H1 (cell line): ENCODE measurements at regions not wholly inside any gene's neighbourhood (a gene's known extent, or its start where the extent isn't known, plus 50 kb on each side); places are given as distances from the start of the nearest gene placed in this dataset.

Experiments used
- CTCF ChIA-PET: fragments of 300-600 bp; sonication (Branson Sonifier 250); formaldehyde crosslinking; loops from one replicate; lab custom pipeline; 2021; ENCODE audit not compliant: partially characterized antibody; lab: Charles Lee
- POLR2A ChIA-PET: fragments of 300-600 bp; sonication (Branson Sonifier 250); formaldehyde crosslinking; loops from one replicate; lab custom pipeline; 2021; ENCODE audit warnings: inconsistent platforms; ENCODE audit not compliant: partially characterized antibody; lab: Charles Lee
- DNase-seq, 2 experiments: peaks; one replicate each; pipeline versions ENCODE4 v3.0.0 to v3.0.0-alpha.2; 2010 to 2022; ENCODE audit warnings: low spot score in 2 of 2, low read depth in 1 of 2, mixed read lengths in 1 of 2
- FAIRE-seq: peaks from 2 replicates; lab custom pipeline; 2011; peaks lifted over from hg19 to GRCh38; lab: Jason Lieb, UNC
- H2AFZ ChIP-seq: 2 replicates; pipeline ENCODE4 v1.8.1; 2012; ENCODE audit warnings: low read length, inconsistent platforms
- H2AK5ac ChIP-seq: 2 replicates; pipeline ENCODE4 v1.6.1; 2013; ENCODE audit warnings: low read depth, low read length
- H2BK120ac ChIP-seq: replicated peaks from 2 replicates; pipeline ENCODE3; 2013; ENCODE audit warnings: low read depth, low read length, inconsistent platforms
- H2BK12ac ChIP-seq: 2 replicates; pipeline ENCODE4 v1.6.1; 2013; ENCODE audit warnings: low read depth, low read length
- H2BK15ac ChIP-seq: 2 replicates; pipeline ENCODE4 v1.6.1; 2013; ENCODE audit warnings: low read length
- H2BK20ac ChIP-seq: 2 replicates; pipeline ENCODE4 v1.6.1; 2013; ENCODE audit warnings: low read length
- H2BK5ac ChIP-seq: 2 replicates; pipeline ENCODE4 v1.6.1; 2013; ENCODE audit warnings: low read depth, low read length
- H3K14ac ChIP-seq: 2 replicates; pipeline ENCODE4 v1.6.1; 2013; ENCODE audit warnings: inconsistent platforms; ENCODE audit not compliant: insufficient read length
- H3K18ac ChIP-seq: 2 replicates; pipeline ENCODE4 v1.6.1; 2013; ENCODE audit warnings: low read length; ENCODE audit errors: extremely low read depth
- H3K23ac ChIP-seq: 2 replicates; pipeline ENCODE4 v1.6.1; 2013; ENCODE audit warnings: inconsistent platforms; ENCODE audit not compliant: insufficient read length
- H3K23me2 ChIP-seq: 2 replicates; pipeline ENCODE4 v1.6.1; 2013; ENCODE audit warnings: low read depth, low read length
- H3K27ac ChIP-seq: 2 replicates; pipeline ENCODE4 v1.6.1; 2011; ENCODE audit warnings: low read depth, low read length, inconsistent platforms
- H3K27me3 ChIP-seq, 4 experiments: replicated peaks in 1 of 4; 1 replicate in 1 of 4; 2 replicates in 3 of 4; pipeline versions ENCODE4 v1.6.1 to v1.8.1; 2011 to 2013; ENCODE audit warnings: low read length in 3 of 4, mild to moderate bottlenecking in 3 of 4, inconsistent platforms in 2 of 4, mixed read lengths in 2 of 4, moderate library complexity in 1 of 4; ENCODE audit not compliant: control insufficient read depth in 3 of 4, insufficient read depth in 3 of 4; ENCODE audit errors: extremely low read depth in 1 of 4
- H3K36me3 ChIP-seq, 4 experiments: 2 replicates each; pipeline versions ENCODE4 v1.6.1 to v1.8.1; 2011 to 2013; ENCODE audit warnings: mild to moderate bottlenecking in 4 of 4, low read length in 3 of 4, moderate library complexity in 2 of 4, control low read depth in 1 of 4, inconsistent platforms in 1 of 4; ENCODE audit not compliant: insufficient read depth in 4 of 4, control insufficient read depth in 2 of 4
- H3K4ac ChIP-seq: replicated peaks from 2 replicates; pipeline ENCODE3; 2013; ENCODE audit warnings: low read length, low read depth, mixed read lengths, inconsistent platforms; ENCODE audit not compliant: insufficient read length
- H3K4me1 ChIP-seq, 4 experiments: replicated peaks in 1 of 4; 1 replicate in 1 of 4; 2 replicates in 3 of 4; pipeline versions ENCODE4 v1.6.1 to v1.8.1; 2011 to 2013; ENCODE audit warnings: low read length in 3 of 4, inconsistent platforms in 2 of 4, mixed read lengths in 1 of 4; ENCODE audit not compliant: insufficient read depth in 4 of 4, control insufficient read depth in 3 of 4
- H3K4me2 ChIP-seq, 2 experiments: 2 replicates each; pipeline versions ENCODE4 v1.6.1 to v1.8.1; 2011 to 2013; ENCODE audit warnings: low read depth in 2 of 2, low read length in 2 of 2, control low read depth in 1 of 2, inconsistent platforms in 1 of 2, mild to moderate bottlenecking in 1 of 2; ENCODE audit not compliant: insufficient read depth in 1 of 2
- H3K4me3 ChIP-seq, 4 experiments: fragments of 200-600, 300-600 bp in 1 of 4; sonication (generic), shearing (Covaris generic), sonication (Bioruptor Twin) in 1 of 4; 2 replicates each; pipeline versions ENCODE4 v1.5.1 to v1.8.1; 2011 to 2016; ENCODE audit warnings: low read length in 4 of 4, low read depth in 3 of 4, control low read depth in 2 of 4, inconsistent platforms in 2 of 4, mild to moderate bottlenecking in 2 of 4, mixed read lengths in 1 of 4, moderate library complexity in 1 of 4; ENCODE audit not compliant: insufficient read depth in 2 of 4; ENCODE audit errors: extremely low read depth in 1 of 4
- H3K56ac ChIP-seq: replicated peaks from 2 replicates; pipeline ENCODE3; 2013; ENCODE audit warnings: low read depth, mild to moderate bottlenecking, mixed read lengths, low read length, inconsistent platforms; ENCODE audit not compliant: insufficient read length
- H3K79me1 ChIP-seq: 2 replicates; pipeline ENCODE4 v1.6.1; 2013; ENCODE audit warnings: low read depth, low read length, control low read depth
- H3K79me2 ChIP-seq, 2 experiments: 2 replicates each; pipeline versions ENCODE4 v1.6.1 to v1.8.1; 2012 to 2013; ENCODE audit warnings: low read length in 2 of 2, mild to moderate bottlenecking in 2 of 2, inconsistent platforms in 1 of 2; ENCODE audit not compliant: insufficient read depth in 2 of 2, control insufficient read depth in 1 of 2
- H3K9ac ChIP-seq, 4 experiments: replicated peaks in 1 of 4; 1 replicate in 1 of 4; 2 replicates in 3 of 4; pipeline versions ENCODE4 v1.6.1 to v1.8.1; 2011 to 2013; ENCODE audit warnings: low read depth in 3 of 4, low read length in 3 of 4, control low read depth in 2 of 4, mild to moderate bottlenecking in 2 of 4, moderate library complexity in 2 of 4, inconsistent platforms in 1 of 4; ENCODE audit errors: extremely low read depth in 1 of 4
- H3K9me3 ChIP-seq, 2 experiments: 2 replicates each; pipeline versions ENCODE4 v1.6.1 to v1.8.1; 2012 to 2013; ENCODE audit warnings: mild to moderate bottlenecking in 2 of 2, moderate library complexity in 2 of 2, control low read depth in 1 of 2, inconsistent platforms in 1 of 2, low read depth in 1 of 2, low read length in 1 of 2, mixed read lengths in 1 of 2; ENCODE audit not compliant: insufficient read depth in 2 of 2
- H4K20me1 ChIP-seq, 2 experiments: replicated peaks in 1 of 2; 2 replicates each; pipeline versions ENCODE3 to v1.8.1; 2011 to 2013; ENCODE audit warnings: inconsistent platforms in 2 of 2, low read length in 2 of 2, mild to moderate bottlenecking in 1 of 2; ENCODE audit not compliant: insufficient read depth in 2 of 2, control insufficient read depth in 1 of 2
- H4K5ac ChIP-seq: 2 replicates; pipeline ENCODE4 v1.6.1; 2013; ENCODE audit warnings: low read length, low read depth, mixed read lengths, inconsistent platforms; ENCODE audit not compliant: insufficient read length
- H4K8ac ChIP-seq: 2 replicates; pipeline ENCODE4 v1.8.0; 2013; ENCODE audit warnings: mild to moderate bottlenecking, moderate library complexity, low read length, inconsistent platforms; ENCODE audit not compliant: insufficient read depth; ENCODE audit errors: extremely low read depth
- H4K91ac ChIP-seq: replicated peaks from 2 replicates; pipeline ENCODE3; 2013; ENCODE audit warnings: low read length, mixed read lengths, inconsistent platforms; ENCODE audit not compliant: insufficient read length
- ATF3 ChIP-seq: IDR thresholded peaks from 2 replicates; pipeline ENCODE4 v1.6.1; 2011; ENCODE audit warnings: low read depth, mild to moderate bottlenecking, low read length; ENCODE audit not compliant: insufficient read depth
- BRCA1 ChIP-seq: IDR thresholded peaks from 2 replicates; pipeline ENCODE4 v1.6.1; 2012; ENCODE audit warnings: low read depth, low read length, improper control_type of control experiment
- EP300 ChIP-seq, 2 experiments: IDR thresholded peaks; 1 replicate in 1 of 2; 2 replicates in 1 of 2; pipeline ENCODE4 v1.6.1; 2011 to 2012; ENCODE audit warnings: low read depth in 2 of 2, low read length in 2 of 2, mild to moderate bottlenecking in 2 of 2, borderline replicate concordance in 1 of 2, inconsistent platforms in 1 of 2, moderate library complexity in 1 of 2
- HDAC2 ChIP-seq, 2 experiments: fragments of 300-600 bp in 1 of 2; sonication (generic) in 1 of 2; IDR thresholded peaks; 2 replicates each; pipeline ENCODE4 v1.6.1; 2011 to 2012; ENCODE audit warnings: low read depth in 2 of 2, low read length in 2 of 2, mild to moderate bottlenecking in 2 of 2, moderate library complexity in 2 of 2, borderline replicate concordance in 1 of 2, inconsistent platforms in 1 of 2
- JUN ChIP-seq: IDR thresholded peaks from 2 replicates; pipeline ENCODE4 v1.6.1; 2011; ENCODE audit warnings: low read depth, mild to moderate bottlenecking, improper control_type of control experiment, low read length
- RXRA ChIP-seq: IDR thresholded peaks from 2 replicates; pipeline ENCODE4 v1.6.1; 2011; ENCODE audit warnings: low read depth, mild to moderate bottlenecking, low read length, moderate library complexity; ENCODE audit not compliant: insufficient read depth
- ZNF274 ChIP-seq: IDR thresholded peaks from 2 replicates; pipeline ENCODE4 v1.7.0; 2012; ENCODE audit warnings: low read length, borderline replicate concordance; ENCODE audit errors: extremely low read depth
- WGBS, 2 experiments: shearing (Covaris generic) in 1 of 2; methylation state at CpG; one replicate each; pipeline versions ENCODE4 v1.1.6 to v1.1.7; 2013 to 2015; ENCODE audit warnings: low lambda C conversion rate in 2 of 2, mixed read lengths in 2 of 2, inconsistent platforms in 1 of 2, low coverage in 1 of 2, missing lambda C conversion rate in 1 of 2; ENCODE audit not compliant: insufficient replicate concordance in 2 of 2, insufficient coverage in 1 of 2, insufficient read length in 1 of 2; ENCODE audit errors: extremely low coverage in 1 of 2, missing lambda C conversion rate in 1 of 2; 5-methylcytosine and 5-hydroxymethylcytosine counted together

GRCh38 chr1:94721240-94721639 is 98.9 kb upstream of the SLC44A3 start:
- H3K18ac ChIP-seq, result no peak overlapping the region
- no peak overlapping the region for H2AFZ ChIP-seq
- no peak overlapping the region for H3K4me2 ChIP-seq
- H3K9ac ChIP-seq, result no peak overlapping the region
- no peak overlapping the region for H4K8ac ChIP-seq
- H3K79me2 ChIP-seq, result no peaks in the 10 kb centered on the region
- ChIA-PET POLR2A (interaction anchor here (1.0 kb wide), 1 partner anchor 9 kb away, joined by 3 read pairs; no protein-coding TSS in a partner anchor), CTCF (interaction anchor here (0.8 to 2.3 kb wide), 12 partner anchors 8 to 166 kb away, joined by 3 to 9 read pairs (median 4); no protein-coding TSS in a partner anchor)
- H4K5ac ChIP-seq, result no peak overlapping the region
- H3K36me3 ChIP-seq, result no peaks in the 10 kb centered on the region
- no peak overlapping the region for H2BK20ac ChIP-seq
- no peak overlapping the region for H2BK12ac ChIP-seq
- H3K23ac ChIP-seq, result no peak overlapping the region
- H3K9me3 ChIP-seq, result no peaks in the 10 kb centered on the region
- WGBS, 2 experiments, result 95% methylated on average over 7 of the region's 7 CpGs; no CpG with 5 or more reads in 1 of the 2 experiments
- H4K20me1 ChIP-seq, result no peaks in the 10 kb centered on the region
- H4K91ac ChIP-seq, result no peak overlapping the region
- no peak overlapping the region for H2AK5ac ChIP-seq
- no peak overlapping the region for H3K4me3 ChIP-seq
- no peak overlapping the region for H2BK5ac ChIP-seq
- H3K4ac ChIP-seq, result no peak overlapping the region
- H3K79me1 ChIP-seq, result no peaks in the 10 kb centered on the region
- no peak overlapping the region for H3K14ac ChIP-seq
- no peak overlapping the region for H2BK15ac ChIP-seq
- no peak overlapping the region for H3K27ac ChIP-seq
- H3K56ac ChIP-seq, result no peak overlapping the region
- no peaks in the 10 kb centered on the region for H3K27me3 ChIP-seq
- no peak overlapping the region for H2BK120ac ChIP-seq
- no peaks in the 10 kb centered on the region for H3K23me2 ChIP-seq
- no peak for DNase-seq
- no peaks in the 10 kb centered on the region for H3K4me1 ChIP-seq
- FAIRE-seq, result no peak
- TF ChIP-seq HDAC2 (IDR thresholded peaks at IDR 0.05; ENCODE audit: borderline replicate concordance in 1 of 2, low read depth in 2 of 2, low read length in 2 of 2) (no peak), JUN (no peak), EP300 (IDR thresholded peaks at IDR 0.05; ENCODE audit: borderline replicate concordance in 1 of 2, low read depth in 2 of 2, low read length in 2 of 2) (no peak), ZNF274 (no peak), ATF3 (no peak), RXRA (no peak), BRCA1 (no peak)
